PFSK-1 (cell line): ENCODE measurements at regions not wholly inside any gene's neighbourhood (a gene's known extent, or its start where the extent isn't known, plus 50 kb on each side); places are given as distances from the start of the nearest gene placed in this dataset.

Source experiments
- FOXP2 ChIP-seq: optimal IDR thresholded peaks from 2 replicates; pipeline ENCODE3; 2011; ENCODE audit warnings: borderline replicate concordance, control low read depth, inconsistent platforms; ENCODE audit not compliant: insufficient read depth; ENCODE audit errors: extremely low read length, extremely low read depth
- POLR2AphosphoS5 ChIP-seq: IDR thresholded peaks from 2 replicates; pipeline ENCODE4 v1.6.1; 2012; ENCODE audit warnings: low read depth, mild to moderate bottlenecking, control low read depth, low read length, moderate library complexity
- REST ChIP-seq, 2 experiments: IDR thresholded peaks; 2 replicates each; pipeline versions ENCODE4 v1.6.1 to v1.8.0; 2011 to 2012; ENCODE audit warnings: low read depth in 2 of 2, low read length in 2 of 2, control low read depth in 1 of 2, inconsistent platforms in 1 of 2, mild to moderate bottlenecking in 1 of 2, moderate library complexity in 1 of 2; ENCODE audit not compliant: insufficient read depth in 1 of 2
- SIN3A ChIP-seq: IDR thresholded peaks from 2 replicates; pipeline ENCODE4 v1.6.1; 2012; ENCODE audit warnings: mild to moderate bottlenecking, low read length, moderate library complexity, borderline replicate concordance; ENCODE audit not compliant: insufficient read depth
- TAF1 ChIP-seq: IDR thresholded peaks from 2 replicates; pipeline ENCODE4 v1.6.1; 2012; ENCODE audit warnings: low read length, control low read depth, borderline replicate concordance; ENCODE audit not compliant: insufficient read depth

- no peak for TF ChIP-seq FOXP2
- no peak for TF ChIP-seq TAF1
- no peak for TF ChIP-seq REST (IDR thresholded peaks at IDR 0.05; ENCODE audit: insufficient read depth in 1 of 2, low read depth in 2 of 2, low read length in 2 of 2)
- TF ChIP-seq SIN3A: no peak
- no peak for TF ChIP-seq POLR2AphosphoS5
Observed at GRCh38 chr3:31064021-31064420, 169.6 kb upstream of the GADL1 start.

DNA sequence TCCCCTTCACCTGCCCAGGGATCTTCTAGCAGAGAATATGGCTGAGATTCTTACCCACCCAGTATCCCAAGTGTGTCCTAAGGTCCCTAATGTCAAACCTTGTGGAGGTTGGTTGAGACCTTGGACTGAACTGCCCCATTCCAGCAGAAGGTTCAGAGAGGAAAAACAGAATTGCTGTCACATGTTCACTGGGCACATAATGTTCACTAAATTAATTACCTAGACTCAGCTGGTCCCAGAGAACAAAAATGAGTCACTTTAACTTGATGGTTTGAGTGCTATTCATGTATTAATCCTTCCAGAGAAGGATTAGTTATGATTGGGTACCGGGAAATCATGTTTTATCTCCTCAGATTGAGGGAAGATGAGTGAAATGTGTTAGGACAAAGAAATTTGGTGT, 171.3 kb upstream of the GADL1 start:
- TF ChIP-seq TAF1 (no peak), POLR2AphosphoS5 (no peak), FOXP2 (no peak)

DNA sequence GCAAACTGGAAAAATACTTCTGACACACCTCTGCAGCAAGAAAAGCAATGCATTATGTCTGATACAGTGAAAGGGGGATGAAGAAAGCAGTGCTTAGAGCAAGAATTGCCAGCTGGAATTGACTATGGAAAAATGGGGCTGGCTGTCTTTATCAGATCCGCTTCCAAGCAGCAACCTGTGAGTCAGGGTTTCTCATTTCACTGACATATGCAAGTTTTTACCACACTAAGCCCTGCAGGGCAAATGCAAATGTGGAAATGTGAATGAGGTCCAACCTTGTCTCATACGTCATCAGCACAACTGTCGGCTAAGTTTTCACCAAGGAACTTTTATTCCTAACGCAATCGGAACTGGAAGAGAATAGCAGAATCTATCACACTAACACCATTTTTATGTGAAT, 172.5 kb upstream of the GADL1 start:
- TF ChIP-seq SIN3A (no peak), POLR2AphosphoS5 (no peak), REST (IDR thresholded peaks at IDR 0.05; ENCODE audit: insufficient read depth in 1 of 2, low read depth in 2 of 2, low read length in 2 of 2) (no peak), TAF1 (no peak), FOXP2 (no peak)

GRCh38 chr3:31075471-31075870, 181.0 kb upstream of the GADL1 start:
- TF ChIP-seq SIN3A (no peak), FOXP2 (no peak), TAF1 (no peak), REST (IDR thresholded peaks at IDR 0.05; ENCODE audit: insufficient read depth in 1 of 2, low read depth in 2 of 2, low read length in 2 of 2) (no peak), POLR2AphosphoS5 (no peak)

- TF ChIP-seq SIN3A: no peak
- no peak for TF ChIP-seq TAF1
- TF ChIP-seq REST (IDR thresholded peaks at IDR 0.05; ENCODE audit: insufficient read depth in 1 of 2, low read depth in 2 of 2, low read length in 2 of 2): no peak
- TF ChIP-seq POLR2AphosphoS5: no peak
- no peak for TF ChIP-seq FOXP2
Observed at GRCh38 chr3:31075876-31076275, 181.4 kb upstream of the GADL1 start.

DNA sequence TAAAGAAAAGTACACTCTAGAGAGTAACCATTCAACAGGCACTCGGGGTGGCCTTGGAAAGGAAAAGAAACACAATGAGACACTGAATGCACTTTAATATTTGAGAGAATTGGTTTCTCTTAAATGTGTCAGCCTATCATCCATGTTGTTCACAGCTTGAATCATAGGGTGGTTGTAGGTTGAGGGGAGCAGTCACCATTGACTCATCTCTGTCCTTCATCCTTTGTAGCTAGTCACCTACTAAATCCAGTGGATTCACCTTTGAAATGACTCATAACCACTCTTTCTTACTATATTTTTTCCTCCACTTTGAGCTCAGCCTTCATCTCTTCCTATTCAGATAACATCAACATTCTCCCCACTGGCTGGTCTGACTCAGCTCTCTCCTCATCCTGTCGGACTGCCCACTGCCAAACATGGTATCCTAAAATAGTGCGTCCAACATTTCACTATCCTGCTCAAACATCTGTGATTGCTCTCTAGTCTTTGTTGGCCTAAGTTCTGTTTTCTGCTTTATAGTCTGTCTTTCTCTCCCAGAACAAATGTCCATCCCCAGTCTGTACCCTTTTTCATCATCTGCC, 182.7 kb upstream of the GADL1 start:
- TF ChIP-seq TAF1 (no peak), REST (IDR thresholded peaks at IDR 0.05; ENCODE audit: insufficient read depth in 1 of 2, low read depth in 2 of 2, low read length in 2 of 2) (no peak), POLR2AphosphoS5 (no peak), SIN3A (no peak; the same call in 1 of the 2 replicates), FOXP2 (no peak)
